ENCODE measurements at regions not wholly inside any gene's neighbourhood (a gene's known extent, or its start where the extent isn't known, plus 50 kb on each side); places are given as distances from the start of the nearest gene placed in this dataset.

- H3K27me3 ChIP-seq (ENCODE audit: control insufficient read depth in 2 of 2, insufficient read depth in 2 of 2, low read length in 2 of 2): no peaks in the 10 kb centered on the region
- TF ChIP-seq CTCF (IDR thresholded peaks at IDR 0.05): no peak
- Mint-ChIP-seq H3K4me3 (no peak overlapping the region), H3K4me1 (no peaks in the 10 kb centered on the region), H3K36me3 (no peaks in the 10 kb centered on the region), H3K9me3 (peaks cover 0 to 6% (median 0%) of the 10 kb centered on the region in 7 donors), H3K27me3 (ENCODE audit: low read depth in 3 of 3) (peaks cover 0 to 2% (median 2%) of the 10 kb centered on the region in 3 donors), H3K27ac (no peak overlapping the region)
- no peak overlapping the region for H2AFZ ChIP-seq (ENCODE audit: insufficient read depth, low read depth, low read length, poor library complexity, severe bottlenecking)
- no peaks in the 10 kb centered on the region for H3K9me3 ChIP-seq (replicated peaks in 1 of 2; ENCODE audit: control insufficient read depth in 1 of 2, insufficient read depth in 1 of 2, low read length in 2 of 2)
- no peak overlapping the region for H3K4me3 ChIP-seq (replicated peaks in 1 of 3; ENCODE audit: low read depth in 2 of 3, low read length in 3 of 3)
- intact Hi-C loops (cut with micrococcal nuclease): no loop called here
- no peak for DNase-seq
- H3K27ac ChIP-seq (ENCODE audit: low read depth in 1 of 2, low read length in 2 of 2): no peak overlapping the region
- no peaks in the 10 kb centered on the region for H4K20me1 ChIP-seq (ENCODE audit: insufficient read depth, low read length)
- WGBS (ENCODE audit: insufficient coverage): 6% methylated on average over 5 of the region's 6 CpGs
- H3K4me2 ChIP-seq (replicated peaks; ENCODE audit: extremely low read depth, low read length, poor library complexity, severe bottlenecking): no peak overlapping the region
- H3K79me2 ChIP-seq (ENCODE audit: insufficient read depth, low read length): no peaks in the 10 kb centered on the region
- no peaks in the 10 kb centered on the region for H3K36me3 ChIP-seq (replicated peaks in 1 of 2; ENCODE audit: control insufficient read depth in 1 of 2, insufficient read depth in 2 of 2, low read length in 2 of 2)
- H3K4me1 ChIP-seq (ENCODE audit: control insufficient read depth in 1 of 2, insufficient read depth in 2 of 2, low read length in 2 of 2): no peaks in the 10 kb centered on the region
- H3K9ac ChIP-seq (ENCODE audit: insufficient read depth, low read length, poor library complexity, severe bottlenecking): no peak overlapping the region
Observed at GRCh38 chr2:121999264-121999663, 243.8 kb downstream of the TSN start.

- no peaks in the 10 kb centered on the region for H3K27me3 ChIP-seq (ENCODE audit: control insufficient read depth in 2 of 2, insufficient read depth in 2 of 2, low read length in 2 of 2)
- no peaks in the 10 kb centered on the region for H3K9me3 ChIP-seq (replicated peaks in 1 of 2; ENCODE audit: control insufficient read depth in 1 of 2, insufficient read depth in 1 of 2, low read length in 2 of 2)
- intact Hi-C loops (cut with micrococcal nuclease): no loop called here
- H2AFZ ChIP-seq (ENCODE audit: insufficient read depth, low read depth, low read length, poor library complexity, severe bottlenecking): no peak overlapping the region
- no peaks in the 10 kb centered on the region for H3K36me3 ChIP-seq (replicated peaks in 1 of 2; ENCODE audit: control insufficient read depth in 1 of 2, insufficient read depth in 2 of 2, low read length in 2 of 2)
- no peak overlapping the region for H3K4me2 ChIP-seq (replicated peaks; ENCODE audit: extremely low read depth, low read length, poor library complexity, severe bottlenecking)
- H3K4me1 ChIP-seq (ENCODE audit: control insufficient read depth in 1 of 2, insufficient read depth in 2 of 2, low read length in 2 of 2): no peaks in the 10 kb centered on the region
- Mint-ChIP-seq H3K27me3 (ENCODE audit: low read depth in 3 of 3) (peaks cover 0 to 2% (median 2%) of the 10 kb centered on the region in 3 donors), H3K27ac (no peak overlapping the region), H3K9me3 (peaks cover 0 to 6% (median 0%) of the 10 kb centered on the region in 7 donors), H3K36me3 (no peaks in the 10 kb centered on the region), H3K4me3 (no peak overlapping the region), H3K4me1 (no peaks in the 10 kb centered on the region)
- 92% methylated on average over 20 of the region's 21 CpGs for WGBS (ENCODE audit: insufficient coverage)
- H4K20me1 ChIP-seq (ENCODE audit: insufficient read depth, low read length): no peaks in the 10 kb centered on the region
- H3K4me3 ChIP-seq (replicated peaks in 1 of 3; ENCODE audit: low read depth in 2 of 3, low read length in 3 of 3): no peak overlapping the region
- no peak for TF ChIP-seq CTCF (IDR thresholded peaks at IDR 0.05)
- no peaks in the 10 kb centered on the region for H3K79me2 ChIP-seq (ENCODE audit: insufficient read depth, low read length)
- no peak for DNase-seq
- no peak overlapping the region for H3K27ac ChIP-seq (ENCODE audit: low read depth in 1 of 2, low read length in 2 of 2)
- no peak overlapping the region for H3K9ac ChIP-seq (ENCODE audit: insufficient read depth, low read length, poor library complexity, severe bottlenecking)
Observed at GRCh38 chr2:122000556-122001340, 245.3 kb downstream of the TSN start.
